HG03280 (cell line): ENCODE measurements at regions not wholly inside any gene's neighbourhood (a gene's known extent, or its start where the extent isn't known, plus 50 kb on each side); places are given as distances from the start of the nearest gene placed in this dataset.

Source experiments
- ATAC-seq: cut with Tn5 transposase; IDR thresholded peaks from one replicate; pipeline ENCODE4 v1.9.1; 2021; ENCODE audit warnings: mild to moderate bottlenecking, moderate library complexity; ENCODE audit not compliant: unreplicated experiment

DNA sequence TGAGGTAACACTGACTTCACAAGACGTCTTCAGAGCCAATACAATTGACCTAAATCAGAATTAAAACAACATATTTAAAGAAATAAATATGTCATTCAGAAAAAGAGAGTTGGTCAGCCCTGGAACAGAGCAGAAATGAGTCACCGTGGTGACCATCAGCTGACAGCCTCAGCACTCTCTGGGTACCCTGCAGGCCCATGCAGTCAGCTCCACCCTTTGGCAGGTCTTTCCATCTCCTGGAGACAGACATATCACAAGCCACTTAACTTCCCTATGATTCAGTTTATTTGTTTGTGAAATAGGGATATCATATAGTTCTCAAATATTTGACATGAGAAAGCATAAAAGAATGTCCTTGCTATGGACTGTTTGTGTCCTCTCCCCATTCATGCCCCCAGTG lies 151.6 kb upstream of the MEF2C start:
- no peak for ATAC-seq

DNA sequence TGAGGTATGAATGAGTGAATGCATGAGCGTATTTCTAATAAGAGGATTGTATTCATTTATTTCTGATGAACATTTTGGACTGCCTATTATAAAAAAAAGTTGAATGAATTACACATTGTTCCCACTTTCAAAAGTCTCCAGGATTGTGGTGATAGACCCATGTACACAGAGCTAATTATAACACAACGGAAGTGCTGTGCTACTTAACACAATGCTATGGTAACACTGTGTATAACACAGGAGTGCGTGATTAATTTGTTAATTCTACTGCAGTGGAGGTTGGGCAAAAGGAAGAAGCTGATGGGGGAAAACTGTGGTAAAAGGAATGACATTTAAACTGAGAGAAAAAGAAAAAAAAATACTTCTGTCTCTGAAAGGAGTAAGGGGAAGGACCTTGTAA lies 147.8 kb upstream of the MEF2C start:
- no peak for ATAC-seq

GRCh38 chr5:89028595-89029285 lies 145.8 kb upstream of the MEF2C start:
- ATAC-seq = no peak

DNA sequence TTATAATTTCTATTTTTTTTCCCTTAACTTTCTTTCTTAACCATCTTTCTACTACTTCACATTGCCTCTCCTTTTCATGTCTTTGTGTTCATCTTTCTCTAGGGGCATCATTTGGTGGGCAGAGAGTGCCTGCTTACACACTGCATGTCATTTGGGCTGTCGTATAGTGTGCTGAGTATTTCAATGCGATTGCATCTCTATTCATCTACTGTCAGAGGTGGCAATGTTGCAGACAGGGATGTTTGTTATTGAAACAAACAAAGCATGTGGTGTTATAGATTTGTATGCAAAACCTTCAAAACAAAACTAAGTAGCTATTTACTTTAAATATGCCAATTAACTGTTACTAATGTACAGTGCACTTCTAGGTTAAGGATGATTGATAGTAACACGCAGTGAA lies 141.1 kb upstream of the MEF2C start:
- ATAC-seq = no peak

GRCh38 chr5:89020926-89021610 lies 138.1 kb upstream of the MEF2C start:
- ATAC-seq = no peak

DNA sequence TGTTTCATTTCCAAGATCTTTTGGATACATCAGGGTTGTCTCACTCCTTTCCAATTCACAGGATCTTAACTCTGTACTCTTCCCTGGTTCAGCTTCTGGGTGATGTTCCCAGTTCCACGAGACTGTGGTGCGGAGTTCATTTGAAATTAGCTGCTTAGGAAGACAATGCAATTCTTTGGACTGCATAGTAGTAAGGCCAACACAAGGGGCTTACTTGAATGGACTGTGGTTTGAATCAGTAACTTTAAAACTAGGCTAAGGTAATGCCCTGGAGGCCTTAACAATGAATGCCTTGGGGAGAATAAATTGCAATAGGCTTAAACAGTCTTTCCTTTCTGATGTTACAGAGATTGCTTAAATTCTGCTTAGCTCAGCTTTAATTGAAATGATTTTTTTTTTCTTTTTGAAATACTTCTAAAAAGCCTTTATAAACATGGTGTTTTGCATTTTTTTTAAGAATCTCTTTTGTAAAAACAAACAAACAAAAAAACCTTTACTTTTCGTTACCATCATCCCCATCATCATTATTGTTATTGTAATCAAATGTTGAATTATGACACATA lies 133.8 kb upstream of the MEF2C start:
- no peak for ATAC-seq

GRCh38 chr5:89015409-89015808 lies 132.4 kb upstream of the MEF2C start:
- no peak for ATAC-seq

GRCh38 chr5:89011778-89012711 lies 129.1 kb upstream of the MEF2C start:
- ATAC-seq = no peak

GRCh38 chr5:89010512-89010911 lies 127.5 kb upstream of the MEF2C start:
- ATAC-seq = no peak

DNA sequence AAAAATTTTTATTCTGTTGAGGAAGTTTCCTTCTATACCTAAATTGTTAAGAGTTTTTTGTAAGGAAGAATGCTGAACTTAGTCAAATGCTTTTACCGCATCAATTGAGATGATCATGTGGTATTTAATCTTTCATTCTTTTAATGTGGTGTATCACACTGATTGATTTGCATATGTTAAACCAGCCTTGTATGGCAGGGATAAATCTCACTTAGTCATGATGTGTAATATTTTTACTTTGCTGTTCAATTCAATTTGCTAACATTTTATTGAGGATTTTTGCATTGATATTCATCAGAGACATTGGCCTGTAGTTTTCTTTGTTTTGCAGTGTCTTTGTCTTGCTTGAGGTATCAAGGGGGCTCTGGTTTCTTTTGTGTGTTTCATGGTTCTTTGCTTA lies 125.3 kb upstream of the MEF2C start:
- no peak for ATAC-seq

GRCh38 chr5:89005990-89006389 lies 123.0 kb upstream of the MEF2C start:
- no peak for ATAC-seq

GRCh38 chr5:89004379-89004778 lies 121.4 kb upstream of the MEF2C start:
- no peak for ATAC-seq

GRCh38 chr5:89003563-89004036 lies 120.6 kb upstream of the MEF2C start:
- ATAC-seq = no peak

GRCh38 chr5:88999853-89000252 lies 116.9 kb upstream of the MEF2C start:
- ATAC-seq = no peak

DNA sequence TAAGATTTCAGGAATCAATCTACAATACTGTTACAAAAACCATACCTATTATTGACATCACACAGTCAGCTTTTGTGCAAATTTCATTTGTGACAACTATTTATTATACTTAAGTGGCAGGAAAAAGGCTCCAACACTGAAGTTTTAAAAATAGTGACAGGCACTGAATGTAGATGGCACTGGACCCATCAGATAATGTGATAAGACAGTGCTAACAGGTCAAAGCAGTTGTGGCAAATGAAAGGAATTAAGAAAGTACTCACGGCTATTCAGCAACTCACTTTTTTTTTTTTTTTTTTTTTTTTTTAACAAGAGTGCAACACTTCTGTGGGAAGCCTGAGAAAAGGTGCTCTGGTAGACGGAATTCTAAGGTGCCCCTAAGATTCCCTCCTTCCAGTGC lies 115.0 kb upstream of the MEF2C start:
- no peak for ATAC-seq

DNA sequence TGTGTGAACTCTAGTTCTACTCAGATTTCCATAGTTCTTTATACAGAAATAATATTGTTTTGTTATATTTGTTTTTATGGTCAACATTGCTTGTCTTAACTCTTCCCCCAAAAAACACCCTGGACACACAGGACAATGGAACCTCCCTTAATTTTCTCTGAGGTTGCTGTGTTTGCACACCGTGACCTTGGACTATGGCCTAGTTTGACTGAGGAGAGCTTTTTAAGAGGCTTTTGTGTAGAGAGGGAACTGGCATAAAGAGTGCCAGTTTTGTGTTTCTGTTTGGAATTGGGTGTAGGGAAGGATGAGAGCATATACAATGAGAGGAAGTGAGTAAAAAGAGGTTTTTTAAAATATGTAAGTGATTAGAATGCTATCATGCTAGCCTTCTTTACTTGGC lies 101.1 kb upstream of the MEF2C start:
- ATAC-seq = no peak

DNA sequence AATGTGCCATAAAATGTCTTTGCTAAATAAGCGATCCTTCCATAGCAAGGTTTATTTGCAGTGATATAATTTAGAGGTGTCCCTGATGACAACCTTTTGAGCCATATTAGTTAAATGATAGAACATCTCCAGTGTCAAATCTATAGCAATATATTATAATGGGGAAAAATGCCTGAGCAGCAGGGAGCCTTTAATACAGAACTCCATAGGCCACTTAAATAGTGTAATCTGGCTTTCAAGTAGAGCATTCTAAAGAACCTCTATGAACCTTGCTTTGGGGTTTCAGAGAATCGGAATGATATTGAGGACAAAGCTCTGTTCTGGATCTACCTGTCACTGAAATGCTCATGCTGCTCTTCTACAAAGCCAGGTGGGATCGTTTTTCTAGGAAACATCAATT lies 96.7 kb upstream of the MEF2C start:
- no peak for ATAC-seq

- no peak for ATAC-seq
These were observed 96.3 kb upstream of the MEF2C start for GRCh38 chr5:88979244-88979643.

GRCh38 chr5:88976914-88977313 lies 93.9 kb upstream of the MEF2C start:
- no peak for ATAC-seq

DNA sequence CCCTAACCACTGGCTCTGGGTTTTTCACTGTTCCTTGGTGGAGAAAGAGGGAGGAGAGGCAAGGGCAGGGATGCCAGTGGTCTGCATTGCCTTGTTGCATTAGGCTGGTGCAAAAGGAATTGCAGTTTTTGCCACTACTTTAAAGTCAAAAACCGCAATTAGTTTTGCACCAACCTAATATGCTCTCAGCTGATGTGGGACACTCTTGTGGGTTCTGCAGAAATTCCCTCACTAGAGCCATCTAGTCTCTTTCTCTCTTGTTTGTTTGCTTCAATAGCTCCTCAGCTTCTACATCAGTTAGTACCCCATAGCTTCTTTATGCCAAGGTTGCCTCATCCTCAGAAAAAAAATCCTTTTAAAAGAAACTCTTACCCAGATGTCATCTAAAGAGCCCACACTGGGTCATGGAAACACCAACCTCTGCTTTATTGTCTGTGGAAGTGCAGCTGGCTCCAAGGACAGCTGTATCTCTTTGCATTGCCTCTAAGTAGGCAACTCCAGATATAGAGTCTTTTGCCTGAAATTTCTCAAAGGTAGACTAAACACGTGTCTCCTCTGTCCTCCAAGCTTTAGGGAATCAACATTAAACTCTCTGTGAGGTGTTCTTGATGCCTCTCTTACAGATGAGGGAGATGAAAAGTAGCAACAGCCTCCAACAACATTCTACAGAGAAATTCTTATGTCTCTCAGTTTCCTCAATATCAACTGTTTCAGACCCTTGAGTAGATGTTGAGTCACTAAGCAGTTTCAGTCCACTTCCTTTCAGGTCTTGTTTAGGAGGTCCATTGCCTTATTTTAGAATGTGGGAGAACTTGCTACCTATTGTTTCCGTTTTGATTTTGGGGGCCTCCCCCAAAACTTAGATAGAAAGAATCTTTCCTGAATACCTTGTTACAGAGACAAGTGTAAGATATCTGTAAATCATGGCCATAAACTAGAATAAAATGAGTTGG lies 84.9 kb upstream of the MEF2C start:
- ATAC-seq = no peak
